K562 (cell line): ENCODE measurements at regions not wholly inside any gene's neighbourhood (a gene's known extent, or its start where the extent isn't known, plus 50 kb on each side); places are given as distances from the start of the nearest gene placed in this dataset.

Source experiments
- ATAC-seq: fragments of 200-7000 bp; cut with Tn5 transposase; 3 replicates; pipeline ENCODE4 v1.9.1; 2020; ENCODE audit warnings: moderate library complexity
- BruUV-seq: library from RNA; stranded (reverse); fragments of 400-500 nt; replicated peaks from 2 replicates; lab custom pipeline; 2021; lab: Mats Ljungman, UMichigan
- CTCF ChIA-PET: fragments of 300-600 bp; formaldehyde crosslinking; extraction: SDS; loops from one replicate; lab custom pipeline; 2021; ENCODE audit warnings: low intra/inter-chr PET ratio; lab: Yijun Ruan, JAX
- POLR2A ChIA-PET: fragments of 300-600, 350-650 bp; sonication (Branson Sonifier 250); formaldehyde crosslinking; extraction: SDS; loops from one replicate; lab custom pipeline; 2021; ENCODE audit warnings: antibody characterized with exemption, inconsistent platforms; lab: Yijun Ruan, JAX
- DNase-seq, 4 experiments: peaks; one replicate each; pipeline versions ENCODE4 v3.0.0 to v3.0.0-alpha.2; 2011 to 2018; ENCODE audit warnings: low spot score in 3 of 4, mixed read lengths in 3 of 4; ENCODE audit errors: extremely low read depth in 1 of 4
- FAIRE-seq: peaks from 2 replicates; lab custom pipeline; 2011; peaks lifted over from hg19 to GRCh38; lab: Jason Lieb, UNC
- H2AFZ ChIP-seq: 2 replicates; pipeline ENCODE4 v1.6.0; 2011; ENCODE audit warnings: low read depth, low read length, control low read depth, inconsistent platforms
- H3K27ac ChIP-seq: fragments of 200-600 bp; 3 replicates; pipeline ENCODE4 v1.8.0; 2011; ENCODE audit warnings: low read depth, mild to moderate bottlenecking, control low read depth, inconsistent platforms, low read length, moderate library complexity, mixed read lengths; ENCODE audit errors: extremely low read depth
- H3K27me3 ChIP-seq, 2 experiments: fragments of 300-600 bp in 1 of 2; 2 replicates in 1 of 2; 3 replicates in 1 of 2; pipeline versions ENCODE4 v1.6.0 to v1.8.0; 2011; ENCODE audit warnings: inconsistent platforms in 2 of 2, low read length in 2 of 2, mild to moderate bottlenecking in 1 of 2, mixed read lengths in 1 of 2, moderate library complexity in 1 of 2; ENCODE audit not compliant: control insufficient read depth in 2 of 2, insufficient read depth in 2 of 2
- H3K36me3 ChIP-seq: fragments of 300-600 bp; 3 replicates; pipeline ENCODE4 v1.8.0; 2011; ENCODE audit warnings: mild to moderate bottlenecking, low read length, inconsistent platforms; ENCODE audit not compliant: control insufficient read depth, insufficient read depth
- H3K4me1 ChIP-seq, 2 experiments: fragments of 200-600 bp in 1 of 2; replicated peaks in 1 of 2; 2 replicates in 1 of 2; 3 replicates in 1 of 2; pipeline versions ENCODE4 v1.5.1 to v1.8.0; 2011; ENCODE audit warnings: inconsistent platforms in 2 of 2, low read length in 2 of 2, mild to moderate bottlenecking in 1 of 2, mixed read lengths in 1 of 2, moderate library complexity in 1 of 2; ENCODE audit not compliant: control insufficient read depth in 2 of 2, insufficient read depth in 2 of 2
- H3K4me2 ChIP-seq: 2 replicates; pipeline ENCODE4 v1.6.1; 2011; ENCODE audit warnings: low read length, control low read depth, inconsistent platforms, mixed read lengths; ENCODE audit not compliant: insufficient read depth
- H3K4me3 ChIP-seq: fragments of 200-600 bp; sonication (generic), shearing (Covaris generic); 2 replicates; pipeline ENCODE4 v1.5.1; 2016; ENCODE audit warnings: control low read depth, inconsistent platforms
- H3K79me2 ChIP-seq: fragments of 200-600 bp; 3 replicates; pipeline ENCODE4 v1.8.0; 2011; ENCODE audit warnings: low read length, inconsistent platforms; ENCODE audit not compliant: control insufficient read depth, insufficient read depth
- H3K9ac ChIP-seq, 2 experiments: 2 replicates each; pipeline versions ENCODE4 v1.6.0 to v1.6.1; 2011; ENCODE audit warnings: low read depth in 2 of 2, low read length in 2 of 2, control low read depth in 1 of 2, inconsistent platforms in 1 of 2, mild to moderate bottlenecking in 1 of 2, mixed read lengths in 1 of 2; ENCODE audit not compliant: insufficient read depth in 1 of 2
- H3K9me1 ChIP-seq: one replicate; pipeline ENCODE4 v1.6.0; 2011; ENCODE audit warnings: inconsistent platforms, mild to moderate bottlenecking, low read length, moderate library complexity; ENCODE audit not compliant: control insufficient read depth, insufficient read depth
- H3K9me3 ChIP-seq: replicated peaks from 2 replicates; pipeline ENCODE4 v1.5.1; 2011; ENCODE audit warnings: low read depth, low read length, inconsistent platforms; ENCODE audit not compliant: control insufficient read depth, insufficient read depth
- H4K20me1 ChIP-seq: replicated peaks from 2 replicates; pipeline ENCODE4 v1.6.1; 2011; ENCODE audit warnings: low read length, inconsistent platforms, mixed read lengths; ENCODE audit not compliant: control insufficient read depth, insufficient read depth
- CCNT2 ChIP-seq: IDR thresholded peaks from 2 replicates; pipeline ENCODE4 v1.6.1; 2011; ENCODE audit warnings: borderline replicate concordance, low read depth, mild to moderate bottlenecking, moderate library complexity, mixed read lengths, low read length; ENCODE audit not compliant: insufficient read length; ENCODE audit errors: extremely low read depth
- DDX20 ChIP-seq: fragments of 450-650 bp; IDR thresholded peaks from 2 replicates; pipeline ENCODE4 v1.6.1; 2016; ENCODE audit warnings: missing genetic modification characterization, low read depth, mild to moderate bottlenecking, missing compliant biosample characterization, moderate library complexity
- HLTF ChIP-seq: fragments of 450-650 bp; IDR thresholded peaks from 2 replicates; pipeline ENCODE4 v1.6.1; 2016
- KAT7 ChIP-seq: sonication (generic); formaldehyde crosslinking; IDR thresholded peaks from 2 replicates; pipeline ENCODE4 v1.8.0; 2022; ENCODE audit warnings: missing genetic modification reagents, mild to moderate bottlenecking, borderline replicate concordance
- NCOA2 ChIP-seq, 2 experiments: fragments of 450-650 bp; IDR thresholded peaks; 2 replicates each; pipeline ENCODE4 v1.6.1; 2018; ENCODE audit warnings: mild to moderate bottlenecking in 2 of 2, moderate library complexity in 1 of 2; ENCODE audit not compliant: partially characterized antibody in 2 of 2
- PHB2 ChIP-seq: fragments of 450-650 bp; IDR thresholded peaks from 2 replicates; pipeline ENCODE4 v1.6.1; 2017; ENCODE audit warnings: low read depth
- POLR2AphosphoS2 ChIP-seq: IDR thresholded peaks from 2 replicates; pipeline ENCODE4 v1.6.1; 2012; ENCODE audit warnings: low read length, improper control_type of control experiment
- SIRT6 ChIP-seq: IDR thresholded peaks from one replicate; pipeline ENCODE4 v1.6.1; 2012; ENCODE audit warnings: low read depth, mild to moderate bottlenecking, control low read depth, inconsistent platforms, low read length, moderate library complexity
- SP1 ChIP-seq: sonication (generic); formaldehyde crosslinking; IDR thresholded peaks from 2 replicates; pipeline ENCODE4 v1.8.1; 2022; ENCODE audit warnings: mild to moderate bottlenecking, missing genetic modification reagents
- SRSF3 ChIP-seq: fragments of 200-400 bp; formaldehyde crosslinking; IDR thresholded peaks from 2 replicates; pipeline ENCODE4 v1.6.1; 2016; ENCODE audit warnings: mild to moderate bottlenecking, low read length, moderate library complexity; ENCODE audit not compliant: insufficient read depth
- ZNF766 ChIP-seq: fragments of 200-800 bp; sonication (Bioruptor generic); conservative IDR thresholded peaks from 2 replicates; pipeline ENCODE4 v1.6.1; 2016; ENCODE audit warnings: missing genetic modification characterization, missing compliant biosample characterization
- WGBS: fragments of 100-300 bp; shearing (Covaris generic); methylation state at CpG from one replicate; pipeline ENCODE4 v1.1.6; 2016; ENCODE audit warnings: low coverage, mixed read lengths; ENCODE audit not compliant: insufficient coverage; ENCODE audit errors: missing lambda C conversion rate; 5-methylcytosine and 5-hydroxymethylcytosine counted together
- in situ Hi-C: fragments of 300-500 bp; cut with MboI; formaldehyde crosslinking; loops from 4 replicates; pipeline ENCODE4 v1.15.0; 2018; ENCODE audit warnings: inconsistent platforms, mixed read lengths
- intact Hi-C: fragments of 100-400 bp; cut with micrococcal nuclease; formaldehyde crosslinking; loops from 2 replicates; pipeline ENCODE4 v1.14.2; 2022
- TF ChIP-seq, protein P1 (sequence below): IDR thresholded peaks from 2 replicates; pipeline ENCODE4 v1.6.1; 2016; ENCODE audit warnings: missing genetic modification characterization, missing compliant biosample characterization
- TF ChIP-seq, protein P2 (sequence below): sonication (generic); formaldehyde crosslinking; IDR thresholded peaks from 2 replicates; pipeline ENCODE4 v1.8.0; 2022; ENCODE audit warnings: mild to moderate bottlenecking, missing genetic modification reagents
- TF ChIP-seq, protein P3 (sequence below): sonication (generic); formaldehyde crosslinking; IDR thresholded peaks from 2 replicates; pipeline ENCODE4 v1.8.0; 2022; ENCODE audit warnings: missing genetic modification reagents, mild to moderate bottlenecking, borderline replicate concordance
- TF ChIP-seq, protein P4 (sequence below): sonication (generic); formaldehyde crosslinking; IDR thresholded peaks from 2 replicates; pipeline ENCODE4 v1.8.0; 2022; ENCODE audit warnings: mild to moderate bottlenecking, missing genetic modification reagents
- TF ChIP-seq, protein P5 (sequence below): sonication (generic); formaldehyde crosslinking; IDR thresholded peaks from 2 replicates; pipeline ENCODE4 v1.4.0; 2020; ENCODE audit warnings: mild to moderate bottlenecking, missing genetic modification reagents

DNA sequence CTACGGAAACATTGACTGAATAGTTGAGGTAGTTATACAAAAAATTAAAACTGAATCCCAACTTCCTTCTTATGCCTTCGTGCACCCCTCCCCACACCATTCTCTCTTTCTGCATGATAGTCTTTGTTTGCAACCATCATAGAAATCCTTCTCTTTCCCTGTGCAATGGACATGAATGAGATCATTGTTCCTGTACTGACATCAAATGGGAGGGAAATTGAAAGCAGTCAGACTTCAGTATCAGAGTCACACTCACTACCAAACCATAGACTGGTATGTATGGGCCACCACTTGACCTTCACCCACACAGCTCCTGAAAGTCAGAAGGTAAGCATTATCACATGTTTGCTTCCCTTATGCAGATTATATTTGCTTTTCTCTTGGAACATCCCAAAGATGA is 782.8 kb downstream of the BCL11A start:
- H3K9me1 ChIP-seq, result no peaks in the 10 kb centered on the region
- no peak overlapping the region for H2AFZ ChIP-seq
- in situ Hi-C loops (no loop called here), intact Hi-C loops (no loop called here)
- H3K4me3 ChIP-seq, result no peak overlapping the region
- 0% methylated on average over 2 of the region's 2 CpGs for WGBS
- ChIA-PET POLR2A (no interaction called here), CTCF (no interaction called here)
- H3K36me3 ChIP-seq, result no peaks in the 10 kb centered on the region
- H3K79me2 ChIP-seq, result no peaks in the 10 kb centered on the region
- no peaks in the 10 kb centered on the region for H3K27me3 ChIP-seq
- ATAC-seq (no peak), FAIRE-seq (no peak), DNase-seq (no peak)
- no peak overlapping the region for H3K4me2 ChIP-seq
- no peaks in the 10 kb centered on the region for H4K20me1 ChIP-seq
- H3K9me3 ChIP-seq, result no peaks in the 10 kb centered on the region
- no peak overlapping the region for H3K9ac ChIP-seq
- TF ChIP-seq SP1 (CRISPR knock-in tag), result no peak
- TF ChIP-seq KAT7, result no peak
- TF ChIP-seq HLTF, result no peak
- no peak for TF ChIP-seq SRSF3
- TF ChIP-seq, protein P1, sequence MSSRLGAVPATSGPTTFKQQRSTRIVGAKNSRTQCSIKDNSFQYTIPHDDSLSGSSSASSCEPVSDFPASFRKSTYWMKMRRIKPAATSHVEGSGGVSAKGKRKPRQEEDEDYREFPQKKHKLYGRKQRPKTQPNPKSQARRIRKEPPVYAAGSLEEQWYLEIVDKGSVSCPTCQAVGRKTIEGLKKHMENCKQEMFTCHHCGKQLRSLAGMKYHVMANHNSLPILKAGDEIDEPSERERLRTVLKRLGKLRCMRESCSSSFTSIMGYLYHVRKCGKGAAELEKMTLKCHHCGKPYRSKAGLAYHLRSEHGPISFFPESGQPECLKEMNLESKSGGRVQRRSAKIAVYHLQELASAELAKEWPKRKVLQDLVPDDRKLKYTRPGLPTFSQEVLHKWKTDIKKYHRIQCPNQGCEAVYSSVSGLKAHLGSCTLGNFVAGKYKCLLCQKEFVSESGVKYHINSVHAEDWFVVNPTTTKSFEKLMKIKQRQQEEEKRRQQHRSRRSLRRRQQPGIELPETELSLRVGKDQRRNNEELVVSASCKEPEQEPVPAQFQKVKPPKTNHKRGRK, result no peak
- no peak for TF ChIP-seq PHB2
- TF ChIP-seq, protein P2, sequence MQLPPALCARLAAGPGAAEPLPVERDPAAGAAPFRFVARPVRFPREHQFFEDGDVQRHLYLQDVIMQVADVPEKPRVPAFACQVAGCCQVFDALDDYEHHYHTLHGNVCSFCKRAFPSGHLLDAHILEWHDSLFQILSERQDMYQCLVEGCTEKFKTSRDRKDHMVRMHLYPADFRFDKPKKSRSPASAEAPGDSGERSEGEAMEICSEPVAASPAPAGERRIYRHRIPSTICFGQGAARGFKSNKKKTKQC (CRISPR knock-in tag), result no peak
- TF ChIP-seq, protein P3, sequence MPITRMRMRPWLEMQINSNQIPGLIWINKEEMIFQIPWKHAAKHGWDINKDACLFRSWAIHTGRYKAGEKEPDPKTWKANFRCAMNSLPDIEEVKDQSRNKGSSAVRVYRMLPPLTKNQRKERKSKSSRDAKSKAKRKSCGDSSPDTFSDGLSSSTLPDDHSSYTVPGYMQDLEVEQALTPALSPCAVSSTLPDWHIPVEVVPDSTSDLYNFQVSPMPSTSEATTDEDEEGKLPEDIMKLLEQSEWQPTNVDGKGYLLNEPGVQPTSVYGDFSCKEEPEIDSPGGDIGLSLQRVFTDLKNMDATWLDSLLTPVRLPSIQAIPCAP (CRISPR knock-in tag), result no peak
- no peak for TF ChIP-seq DDX20 (tag)
- TF ChIP-seq ZNF766, result no peak
- TF ChIP-seq, protein P4, sequence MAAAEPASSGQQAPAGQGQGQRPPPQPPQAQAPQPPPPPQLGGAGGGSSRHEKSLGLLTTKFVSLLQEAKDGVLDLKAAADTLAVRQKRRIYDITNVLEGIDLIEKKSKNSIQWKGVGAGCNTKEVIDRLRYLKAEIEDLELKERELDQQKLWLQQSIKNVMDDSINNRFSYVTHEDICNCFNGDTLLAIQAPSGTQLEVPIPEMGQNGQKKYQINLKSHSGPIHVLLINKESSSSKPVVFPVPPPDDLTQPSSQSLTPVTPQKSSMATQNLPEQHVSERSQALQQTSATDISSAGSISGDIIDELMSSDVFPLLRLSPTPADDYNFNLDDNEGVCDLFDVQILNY, result no peak
- TF ChIP-seq, protein P5, sequence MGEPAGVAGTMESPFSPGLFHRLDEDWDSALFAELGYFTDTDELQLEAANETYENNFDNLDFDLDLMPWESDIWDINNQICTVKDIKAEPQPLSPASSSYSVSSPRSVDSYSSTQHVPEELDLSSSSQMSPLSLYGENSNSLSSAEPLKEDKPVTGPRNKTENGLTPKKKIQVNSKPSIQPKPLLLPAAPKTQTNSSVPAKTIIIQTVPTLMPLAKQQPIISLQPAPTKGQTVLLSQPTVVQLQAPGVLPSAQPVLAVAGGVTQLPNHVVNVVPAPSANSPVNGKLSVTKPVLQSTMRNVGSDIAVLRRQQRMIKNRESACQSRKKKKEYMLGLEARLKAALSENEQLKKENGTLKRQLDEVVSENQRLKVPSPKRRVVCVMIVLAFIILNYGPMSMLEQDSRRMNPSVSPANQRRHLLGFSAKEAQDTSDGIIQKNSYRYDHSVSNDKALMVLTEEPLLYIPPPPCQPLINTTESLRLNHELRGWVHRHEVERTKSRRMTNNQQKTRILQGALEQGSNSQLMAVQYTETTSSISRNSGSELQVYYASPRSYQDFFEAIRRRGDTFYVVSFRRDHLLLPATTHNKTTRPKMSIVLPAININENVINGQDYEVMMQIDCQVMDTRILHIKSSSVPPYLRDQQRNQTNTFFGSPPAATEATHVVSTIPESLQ (CRISPR knock-in tag), result no peak
- no peak for TF ChIP-seq POLR2AphosphoS2
- no peak for TF ChIP-seq NCOA2 (IDR thresholded peaks at IDR 0.05; ENCODE audit: partially characterized antibody in 2 of 2)
- no peak for TF ChIP-seq CCNT2
- TF ChIP-seq SIRT6, result no peak
- no peak overlapping the region for H3K27ac ChIP-seq
- no peaks in the 10 kb centered on the region for H3K4me1 ChIP-seq
- BruUV-seq, result no TSS peak
